Chondrocyte (in vitro differentiated cells): ENCODE measurements at regions not wholly inside any gene's neighbourhood (a gene's known extent, or its start where the extent isn't known, plus 50 kb on each side); places are given as distances from the start of the nearest gene placed in this dataset.

Experiments used
- DNase-seq: peaks from one replicate; pipeline ENCODE4 v3.0.0; 2021; ENCODE audit warnings: mixed read lengths, low spot score
- H3K27ac Mint-ChIP-seq: one replicate; pipeline ENCODE4 v1.8.0; 2021; ENCODE audit warnings: mild to moderate bottlenecking, moderate library complexity, mixed read lengths; ENCODE audit not compliant: unreplicated experiment
- H3K27me3 Mint-ChIP-seq: 2 replicates; pipeline ENCODE4 v1.8.0; 2021; ENCODE audit warnings: low read depth, mixed read lengths
- H3K36me3 Mint-ChIP-seq: 2 replicates; pipeline ENCODE4 v1.8.0; 2021; ENCODE audit warnings: low read depth, mixed read lengths
- H3K4me1 Mint-ChIP-seq: 2 replicates; pipeline ENCODE4 v1.8.0; 2021; ENCODE audit warnings: low read depth, mild to moderate bottlenecking, mixed read lengths
- H3K4me3 Mint-ChIP-seq: one replicate; pipeline ENCODE4 v1.8.0; 2021; ENCODE audit warnings: mild to moderate bottlenecking, moderate library complexity, mixed read lengths; ENCODE audit not compliant: unreplicated experiment
- H3K9me3 Mint-ChIP-seq: 2 replicates; pipeline ENCODE4 v1.8.0; 2021; ENCODE audit warnings: low read depth, mixed read lengths
- TF ChIP-seq, protein P1 (sequence below): fragments of 200-600 bp; sonication (generic); IDR thresholded peaks from 2 replicates; pipeline ENCODE4 v1.5.0; 2021; ENCODE audit warnings: antibody characterized with exemption, mild to moderate bottlenecking, moderate library complexity

DNA sequence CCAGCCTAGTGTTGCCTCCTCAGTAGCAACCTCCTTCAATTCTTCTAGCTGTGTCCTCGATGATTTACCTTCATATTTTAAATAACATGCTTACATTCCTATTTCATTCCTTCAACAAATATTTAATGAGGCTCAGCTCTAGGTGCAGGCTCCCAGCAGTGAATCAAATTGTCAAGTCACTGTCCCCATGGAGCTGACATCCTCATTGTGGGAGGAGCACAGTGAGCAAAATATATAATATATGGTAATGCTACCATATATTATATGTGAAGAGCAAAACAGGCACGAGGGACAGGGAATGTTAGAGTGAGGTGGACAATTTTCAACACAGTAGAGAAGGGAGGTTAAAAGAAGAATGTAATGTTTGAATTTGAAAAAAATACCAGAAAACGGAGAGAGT lies 869.1 kb downstream of the SLC4A3 start:
- peaks cover 2% of the 10 kb centered on the region for H3K9me3 Mint-ChIP-seq
- H3K27ac Mint-ChIP-seq = no peak overlapping the region
- no peak for DNase-seq
- H3K4me3 Mint-ChIP-seq = no peak overlapping the region
- no peaks in the 10 kb centered on the region for H3K27me3 Mint-ChIP-seq
- H3K36me3 Mint-ChIP-seq = no peaks in the 10 kb centered on the region
- H3K4me1 Mint-ChIP-seq = peaks cover 23% of the 10 kb centered on the region
- TF ChIP-seq, protein P1, sequence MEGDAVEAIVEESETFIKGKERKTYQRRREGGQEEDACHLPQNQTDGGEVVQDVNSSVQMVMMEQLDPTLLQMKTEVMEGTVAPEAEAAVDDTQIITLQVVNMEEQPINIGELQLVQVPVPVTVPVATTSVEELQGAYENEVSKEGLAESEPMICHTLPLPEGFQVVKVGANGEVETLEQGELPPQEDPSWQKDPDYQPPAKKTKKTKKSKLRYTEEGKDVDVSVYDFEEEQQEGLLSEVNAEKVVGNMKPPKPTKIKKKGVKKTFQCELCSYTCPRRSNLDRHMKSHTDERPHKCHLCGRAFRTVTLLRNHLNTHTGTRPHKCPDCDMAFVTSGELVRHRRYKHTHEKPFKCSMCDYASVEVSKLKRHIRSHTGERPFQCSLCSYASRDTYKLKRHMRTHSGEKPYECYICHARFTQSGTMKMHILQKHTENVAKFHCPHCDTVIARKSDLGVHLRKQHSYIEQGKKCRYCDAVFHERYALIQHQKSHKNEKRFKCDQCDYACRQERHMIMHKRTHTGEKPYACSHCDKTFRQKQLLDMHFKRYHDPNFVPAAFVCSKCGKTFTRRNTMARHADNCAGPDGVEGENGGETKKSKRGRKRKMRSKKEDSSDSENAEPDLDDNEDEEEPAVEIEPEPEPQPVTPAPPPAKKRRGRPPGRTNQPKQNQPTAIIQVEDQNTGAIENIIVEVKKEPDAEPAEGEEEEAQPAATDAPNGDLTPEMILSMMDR = no peak

DNA sequence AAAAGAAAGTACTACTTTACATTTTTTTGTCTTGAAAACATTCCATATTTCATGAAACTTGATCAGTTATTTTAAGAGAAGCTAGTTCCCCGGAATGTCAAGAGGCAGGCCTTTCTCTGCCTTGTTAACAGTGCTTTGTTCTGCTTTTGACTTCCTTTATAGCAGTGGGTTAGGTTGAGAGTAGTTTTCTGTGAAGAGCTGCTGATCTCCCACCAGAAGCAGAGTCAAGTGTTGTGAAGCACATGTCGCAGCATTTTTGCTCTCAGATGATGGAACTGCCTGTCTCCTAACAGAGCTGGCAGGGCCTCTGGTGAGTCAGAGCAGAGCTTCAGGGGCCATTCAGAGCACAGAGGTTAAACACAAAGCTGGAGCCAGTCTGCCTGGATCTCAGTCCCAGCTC lies 871.8 kb downstream of the SLC4A3 start:
- Mint-ChIP-seq H3K4me3 (no peak overlapping the region), H3K4me1 (peaks cover 23% of the 10 kb centered on the region), H3K9me3 (peaks cover 9% of the 10 kb centered on the region), H3K27ac (peak overlapping the region; percentile 86), H3K36me3 (no peaks in the 10 kb centered on the region), H3K27me3 (no peaks in the 10 kb centered on the region)
- TF ChIP-seq, protein P1 = no peak
- DNase-seq = no peak

DNA sequence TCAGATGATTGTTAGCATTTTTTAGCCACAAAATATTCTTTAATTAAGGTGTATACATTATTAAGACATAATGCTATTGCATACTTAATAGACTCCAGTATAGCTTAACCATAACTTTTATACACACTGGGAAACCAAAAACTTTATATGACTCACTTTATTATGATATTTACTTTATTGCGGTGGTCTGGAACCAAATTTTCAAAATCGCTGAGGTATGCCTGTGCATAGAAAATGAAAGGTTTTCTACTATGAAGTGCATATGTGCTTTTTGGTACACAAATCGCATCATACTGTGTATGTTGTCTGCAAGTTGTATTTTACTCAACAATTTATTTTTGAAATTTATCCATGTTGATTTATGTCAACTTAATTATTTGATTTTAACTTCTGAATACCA lies 875.1 kb downstream of the SLC4A3 start:
- DNase-seq = no peak
- H3K27me3 Mint-ChIP-seq = no peaks in the 10 kb centered on the region
- H3K4me1 Mint-ChIP-seq = peaks cover 33% of the 10 kb centered on the region
- peaks cover 9% of the 10 kb centered on the region for H3K9me3 Mint-ChIP-seq
- no peaks in the 10 kb centered on the region for H3K36me3 Mint-ChIP-seq
- no peak overlapping the region for H3K27ac Mint-ChIP-seq
- TF ChIP-seq, protein P1 = no peak
- H3K4me3 Mint-ChIP-seq = no peak overlapping the region

DNA sequence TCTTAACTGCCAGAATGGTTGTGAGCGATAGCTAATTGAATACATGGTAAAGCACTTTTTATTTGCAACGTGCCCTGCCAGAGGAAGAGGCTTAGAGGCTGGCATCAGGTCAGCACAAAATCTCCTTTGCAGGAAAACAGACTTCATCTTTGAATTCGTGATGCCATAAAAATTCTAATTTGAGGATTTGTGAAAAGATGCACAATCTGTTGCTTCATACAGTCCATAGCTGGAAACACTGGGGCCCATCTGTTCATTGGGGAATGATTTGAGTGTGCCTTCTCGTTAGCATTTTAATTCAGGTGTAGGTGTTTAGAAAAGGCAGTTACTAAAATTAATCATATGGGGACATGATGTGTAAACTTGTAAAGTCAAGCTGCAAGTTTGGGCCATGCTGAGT lies 876.0 kb downstream of the SLC4A3 start:
- Mint-ChIP-seq H3K27me3 (no peaks in the 10 kb centered on the region), H3K9me3 (peaks cover 9% of the 10 kb centered on the region), H3K4me3 (no peak overlapping the region), H3K4me1 (peaks cover 32% of the 10 kb centered on the region), H3K27ac (no peak overlapping the region), H3K36me3 (no peaks in the 10 kb centered on the region)
- DNase-seq = no peak
- TF ChIP-seq, protein P1 = no peak

DNA sequence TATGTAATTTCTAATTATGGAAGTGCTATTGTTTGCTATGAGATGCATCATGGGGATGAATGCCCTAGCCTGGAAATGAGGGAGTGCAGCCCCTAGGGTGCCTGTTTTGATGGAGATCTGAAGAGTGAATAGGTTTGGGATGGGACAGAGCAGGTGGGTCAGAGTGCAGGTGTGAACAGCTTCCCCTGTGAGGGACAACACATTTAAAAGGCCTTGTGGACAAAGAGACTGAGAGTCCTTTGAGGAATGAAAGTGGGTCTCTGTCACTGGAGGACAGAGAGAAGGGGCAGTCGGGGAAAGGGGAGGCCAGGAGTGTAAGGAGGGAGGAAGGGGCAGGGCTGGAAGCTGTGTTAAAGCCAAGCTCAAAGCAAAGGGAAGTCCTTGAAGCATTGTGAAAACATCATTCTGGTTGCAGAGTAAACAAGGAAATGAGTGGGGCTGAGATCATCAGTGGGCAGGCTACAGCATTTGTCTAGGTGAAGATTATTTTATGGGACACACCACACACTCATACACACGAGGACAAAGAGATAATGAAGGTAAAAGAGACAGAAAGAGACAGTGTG lies 877.6 kb downstream of the SLC4A3 start:
- TF ChIP-seq, protein P1 = no peak
- H3K4me1 Mint-ChIP-seq = peaks cover 23% of the 10 kb centered on the region
- H3K27ac Mint-ChIP-seq = no peak overlapping the region
- H3K36me3 Mint-ChIP-seq = no peaks in the 10 kb centered on the region
- DNase-seq = no peak
- H3K27me3 Mint-ChIP-seq = no peaks in the 10 kb centered on the region
- H3K4me3 Mint-ChIP-seq = no peak overlapping the region
- H3K9me3 Mint-ChIP-seq = peaks cover 9% of the 10 kb centered on the region
